ENCODE measurements at regions not wholly inside any gene's neighbourhood (a gene's known extent, or its start where the extent isn't known, plus 50 kb on each side); places are given as distances from the start of the nearest gene placed in this dataset.

GRCh38 chr17:77308861-77309726 lies 168.3 kb downstream of the SEC14L1 start:
- no peak for DNase-seq

GRCh38 chr17:77310336-77310735 lies 169.6 kb downstream of the SEC14L1 start:
- no peak for DNase-seq

- DNase-seq, result no peak
These were observed 170.7 kb downstream of the SEC14L1 start for GRCh38 chr17:77311371-77311981.

- no peak for DNase-seq
These were observed 171.4 kb downstream of the SEC14L1 start for GRCh38 chr17:77312061-77312701.

GRCh38 chr17:77312786-77313599 lies 172.2 kb downstream of the SEC14L1 start:
- DNase-seq, result no peak

GRCh38 chr17:77313831-77314230 lies 173.1 kb downstream of the SEC14L1 start:
- no peak for DNase-seq

- no peak for DNase-seq
These were observed 173.8 kb downstream of the SEC14L1 start for GRCh38 chr17:77314601-77315000.

GRCh38 chr17:77315010-77315409 lies 174.2 kb downstream of the SEC14L1 start:
- no peak for DNase-seq

- no peak for DNase-seq
These were observed 174.9 kb downstream of the SEC14L1 start for GRCh38 chr17:77315551-77316190.

GRCh38 chr17:77316191-77316641 lies 175.4 kb downstream of the SEC14L1 start:
- DNase-seq, result no peak

- DNase-seq, result no peak
These were observed 175.9 kb downstream of the SEC14L1 start for GRCh38 chr17:77316651-77317050.

GRCh38 chr17:77317091-77317750 lies 176.5 kb downstream of the SEC14L1 start:
- DNase-seq, result no peak

- DNase-seq, result no peak
These were observed 177.3 kb downstream of the SEC14L1 start for GRCh38 chr17:77318021-77318420.

GRCh38 chr17:77318491-77319210 lies 177.9 kb downstream of the SEC14L1 start:
- no peak for DNase-seq

GRCh38 chr17:77319211-77320043 lies 178.7 kb downstream of the SEC14L1 start:
- DNase-seq, result peak; percentile 74 to 81

- no peak for DNase-seq
These were observed 179.3 kb downstream of the SEC14L1 start for GRCh38 chr17:77320044-77320440.

GRCh38 chr17:77320485-77321256 lies 179.9 kb downstream of the SEC14L1 start:
- peak in 1 of 2 experiments; percentile 42 for DNase-seq

GRCh38 chr17:77321649-77322513 lies 181.1 kb downstream of the SEC14L1 start:
- DNase-seq, result no peak

All from SW 1271 (cell line).